Large intestine (tissue), 3 donors: ENCODE measurements at regions not wholly inside any gene's neighbourhood (a gene's known extent, or its start where the extent isn't known, plus 50 kb on each side); places are given as distances from the start of the nearest gene placed in this dataset.

Experiments used
- DNase-seq, 2 donors: peaks; one replicate each; pipeline versions ENCODE4 v3.0.0 to v3.0.0-alpha.2; 2013
- H3K27ac ChIP-seq: one replicate; pipeline ENCODE4 v1.5.1; 2013; ENCODE audit warnings: low read length
- H3K27me3 ChIP-seq: 2 replicates; pipeline ENCODE4 v1.6.1; 2013; ENCODE audit warnings: low read length; ENCODE audit not compliant: control insufficient read depth, insufficient read depth
- H3K36me3 ChIP-seq: 2 replicates; pipeline ENCODE4 v1.6.1; 2013; ENCODE audit warnings: low read length; ENCODE audit not compliant: control insufficient read depth, insufficient read depth
- H3K4me1 ChIP-seq: one replicate; pipeline ENCODE4 v1.6.1; 2013; ENCODE audit warnings: low read length; ENCODE audit not compliant: control insufficient read depth, insufficient read depth
- H3K4me3 ChIP-seq: one replicate; pipeline ENCODE4 v1.5.1; 2013; ENCODE audit warnings: low read length
- H3K9me3 ChIP-seq: one replicate; pipeline ENCODE4 v1.6.1; 2013; ENCODE audit warnings: mild to moderate bottlenecking, low read depth, low read length, moderate library complexity; ENCODE audit not compliant: control insufficient read depth
- WGBS: methylation state at CpG from one replicate; pipeline ENCODE4 v1.1.5; 2013; ENCODE audit warnings: low lambda C conversion rate; ENCODE audit not compliant: insufficient coverage; 5-methylcytosine and 5-hydroxymethylcytosine counted together

DNA sequence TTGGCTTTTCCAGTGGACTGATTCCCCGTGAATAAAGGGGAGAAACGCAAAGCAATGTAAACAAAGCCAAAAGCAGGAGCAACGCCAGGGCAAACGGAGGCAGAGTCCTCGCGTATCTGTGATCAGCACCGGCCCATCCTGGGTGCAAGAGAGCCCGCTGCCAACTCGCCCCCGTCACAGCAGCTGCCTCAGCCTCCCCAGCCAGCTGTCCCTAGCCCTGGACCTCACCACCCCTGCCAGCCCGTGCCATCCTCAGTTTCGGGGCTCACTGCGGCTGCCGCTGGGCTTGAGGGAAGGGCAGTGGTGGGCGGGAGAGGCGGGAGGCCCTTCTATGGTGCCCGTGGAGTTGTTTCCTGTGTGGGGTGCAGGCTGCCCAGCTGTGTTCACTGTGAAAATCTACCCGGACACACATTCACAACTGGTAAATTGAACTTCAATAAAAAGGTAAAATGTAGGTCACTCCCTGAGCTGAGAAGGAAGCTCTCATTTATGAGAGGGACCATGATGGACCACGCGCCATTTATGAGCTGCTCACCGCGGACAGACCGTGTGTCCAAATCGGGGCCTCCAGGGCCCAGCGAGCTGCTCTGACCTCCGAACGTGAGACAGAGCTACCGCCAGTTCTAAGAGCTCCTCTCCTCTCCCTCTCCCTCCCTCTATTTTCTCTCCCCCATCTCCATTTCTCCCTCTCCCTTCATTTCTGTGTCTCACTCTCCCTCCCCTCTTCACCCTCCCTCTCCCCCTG lies 330.5 kb upstream of the SFSWAP start:
- no peak overlapping the region for H3K27ac ChIP-seq
- H3K27me3 ChIP-seq, result peaks cover 22% of the 10 kb centered on the region
- no peak overlapping the region for H3K4me3 ChIP-seq
- H3K4me1 ChIP-seq, result no peaks in the 10 kb centered on the region
- no peaks in the 10 kb centered on the region for H3K36me3 ChIP-seq
- no CpG with 5 or more reads among the region's 28 CpGs for WGBS
- H3K9me3 ChIP-seq, result no peaks in the 10 kb centered on the region
- DNase-seq, result no peak

DNA sequence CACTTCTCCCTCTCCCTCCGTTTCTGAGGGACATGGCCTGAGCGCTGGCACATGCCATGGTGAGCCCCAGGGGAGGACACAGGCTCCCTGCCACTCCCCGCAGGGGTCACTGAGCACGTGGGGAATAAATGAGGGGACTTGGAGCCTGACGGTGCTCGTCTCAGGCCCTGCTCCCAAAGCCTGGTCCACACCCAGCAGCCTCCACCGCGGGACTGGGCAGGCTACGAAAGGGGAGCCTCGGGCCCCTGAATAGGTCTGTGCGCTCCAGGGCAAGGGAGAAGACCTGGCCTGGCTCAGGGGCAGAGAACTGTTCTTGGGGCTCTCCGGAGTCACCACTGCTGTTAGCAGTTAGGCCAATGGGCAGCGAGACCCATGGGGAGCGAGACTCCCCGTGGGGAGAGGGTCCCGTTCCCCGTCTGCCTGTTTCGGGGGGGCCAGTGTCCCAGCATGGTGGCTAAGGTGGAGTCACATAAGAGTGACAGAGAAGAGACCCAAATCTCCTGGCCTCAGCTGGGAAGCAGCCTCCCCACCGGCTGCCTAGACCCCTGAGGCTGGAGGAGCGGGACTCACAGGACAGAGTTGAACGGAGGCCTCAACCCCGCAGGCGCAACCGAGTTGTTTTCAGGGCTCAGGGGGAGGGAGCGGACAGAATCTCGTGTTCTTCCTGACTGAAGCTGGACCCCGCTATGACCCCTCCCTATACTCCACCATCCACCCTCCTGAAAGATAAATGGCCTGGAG lies 329.8 kb upstream of the SFSWAP start:
- peaks cover 25% of the 10 kb centered on the region for H3K27me3 ChIP-seq
- no peak overlapping the region for H3K4me3 ChIP-seq
- WGBS, result no CpG with 5 or more reads among the region's 27 CpGs

GRCh38 chr12:131381716-131382430 lies 329.0 kb upstream of the SFSWAP start:
- DNase-seq, result no peak
- Histone ChIP-seq H3K27me3 (peaks cover 25% of the 10 kb centered on the region), H3K36me3 (no peaks in the 10 kb centered on the region), H3K27ac (no peak overlapping the region), H3K4me1 (no peaks in the 10 kb centered on the region), H3K4me3 (no peak overlapping the region), H3K9me3 (no peaks in the 10 kb centered on the region)
- no CpG with 5 or more reads among the region's 22 CpGs for WGBS

More for the DNA sequence above, 329.8 kb upstream of the SFSWAP start:
- Histone ChIP-seq H3K27ac (no peak overlapping the region), H3K9me3 (no peaks in the 10 kb centered on the region), H3K4me1 (no peaks in the 10 kb centered on the region), H3K36me3 (no peaks in the 10 kb centered on the region)
- no peak for DNase-seq

DNA sequence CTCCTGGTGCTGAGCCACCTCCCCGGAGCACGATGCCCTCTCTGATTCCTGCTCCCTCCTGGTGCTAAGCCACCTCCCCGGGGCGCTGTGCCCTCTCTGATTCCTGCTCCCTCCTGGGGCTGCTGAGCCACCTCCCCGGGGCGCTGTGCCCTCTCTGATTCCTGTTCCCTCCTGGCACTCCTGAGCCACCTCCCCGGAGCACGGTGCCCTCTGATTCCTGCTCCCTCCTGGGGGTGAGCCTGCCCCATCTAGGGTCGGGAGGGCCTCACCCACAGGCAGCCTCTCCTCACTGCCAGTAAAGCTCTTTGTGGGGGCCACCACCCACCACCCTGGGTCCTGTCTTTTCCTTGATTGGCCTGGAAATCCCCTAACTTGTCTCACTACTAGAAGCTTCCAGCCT lies 327.6 kb upstream of the SFSWAP start:
- Histone ChIP-seq H3K27me3 (peaks cover 25% of the 10 kb centered on the region), H3K9me3 (no peaks in the 10 kb centered on the region), H3K4me3 (no peak overlapping the region), H3K36me3 (no peaks in the 10 kb centered on the region), H3K4me1 (no peaks in the 10 kb centered on the region), H3K27ac (no peak overlapping the region)
- WGBS, result no CpG with 5 or more reads among the region's 9 CpGs
- no peak for DNase-seq

GRCh38 chr12:131383741-131384543 lies 326.9 kb upstream of the SFSWAP start:
- DNase-seq, result no peak
- Histone ChIP-seq H3K27me3 (peaks cover 25% of the 10 kb centered on the region), H3K36me3 (no peaks in the 10 kb centered on the region), H3K27ac (no peak overlapping the region), H3K4me1 (no peaks in the 10 kb centered on the region), H3K4me3 (no peak overlapping the region), H3K9me3 (no peaks in the 10 kb centered on the region)
- WGBS, result no CpG with 5 or more reads among the region's 21 CpGs

- H3K27ac ChIP-seq, result no peak overlapping the region
- H3K9me3 ChIP-seq, result no peaks in the 10 kb centered on the region
- peaks cover 25% of the 10 kb centered on the region for H3K27me3 ChIP-seq
- no CpG with 5 or more reads among the region's 8 CpGs for WGBS
- no peak for DNase-seq
- H3K4me3 ChIP-seq, result no peak overlapping the region
- H3K4me1 ChIP-seq, result no peaks in the 10 kb centered on the region
- H3K36me3 ChIP-seq, result no peaks in the 10 kb centered on the region
These were observed 326.4 kb upstream of the SFSWAP start for GRCh38 chr12:131384544-131384855.

GRCh38 chr12:131385313-131386166 lies 325.4 kb upstream of the SFSWAP start:
- Histone ChIP-seq H3K9me3 (no peaks in the 10 kb centered on the region), H3K27me3 (peaks cover 20% of the 10 kb centered on the region), H3K36me3 (no peaks in the 10 kb centered on the region), H3K4me1 (no peaks in the 10 kb centered on the region), H3K27ac (no peak overlapping the region), H3K4me3 (no peak overlapping the region)
- DNase-seq, result no peak
- WGBS, result no CpG with 5 or more reads among the region's 26 CpGs

DNA sequence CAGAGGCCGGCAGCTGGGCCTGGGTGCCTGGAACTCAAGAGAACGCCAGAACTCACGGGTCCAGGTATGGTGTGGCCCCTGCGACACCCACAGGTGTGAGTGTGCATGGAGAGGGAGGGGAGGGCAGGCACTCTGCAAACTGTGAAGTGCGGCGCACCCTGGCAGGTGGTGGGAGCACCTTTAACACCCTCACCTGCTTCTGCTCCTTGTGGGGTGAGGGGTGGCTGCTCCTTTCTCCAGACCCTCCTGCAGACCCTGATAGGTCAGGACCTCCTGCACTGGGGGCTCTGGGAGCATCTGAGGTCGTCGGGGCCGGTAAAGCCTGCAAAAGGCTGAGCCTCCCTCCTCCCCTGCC lies 324.7 kb upstream of the SFSWAP start:
- Histone ChIP-seq H3K9me3 (no peaks in the 10 kb centered on the region), H3K4me1 (no peaks in the 10 kb centered on the region), H3K27me3 (peaks cover 14% of the 10 kb centered on the region), H3K27ac (no peak overlapping the region), H3K4me3 (no peak overlapping the region), H3K36me3 (no peaks in the 10 kb centered on the region)
- no CpG with 5 or more reads among the region's 9 CpGs for WGBS
- no peak for DNase-seq

GRCh38 chr12:131386781-131387180 lies 324.1 kb upstream of the SFSWAP start:
- Histone ChIP-seq H3K4me1 (no peaks in the 10 kb centered on the region), H3K9me3 (no peaks in the 10 kb centered on the region), H3K4me3 (no peak overlapping the region), H3K27me3 (peaks cover 8% of the 10 kb centered on the region), H3K27ac (no peak overlapping the region), H3K36me3 (no peaks in the 10 kb centered on the region)
- WGBS, result no CpG with 5 or more reads among the region's 11 CpGs
- no peak for DNase-seq
